ENCODE measurements at regions not wholly inside any gene's neighbourhood (a gene's known extent, or its start where the extent isn't known, plus 50 kb on each side); places are given as distances from the start of the nearest gene placed in this dataset.

DNA sequence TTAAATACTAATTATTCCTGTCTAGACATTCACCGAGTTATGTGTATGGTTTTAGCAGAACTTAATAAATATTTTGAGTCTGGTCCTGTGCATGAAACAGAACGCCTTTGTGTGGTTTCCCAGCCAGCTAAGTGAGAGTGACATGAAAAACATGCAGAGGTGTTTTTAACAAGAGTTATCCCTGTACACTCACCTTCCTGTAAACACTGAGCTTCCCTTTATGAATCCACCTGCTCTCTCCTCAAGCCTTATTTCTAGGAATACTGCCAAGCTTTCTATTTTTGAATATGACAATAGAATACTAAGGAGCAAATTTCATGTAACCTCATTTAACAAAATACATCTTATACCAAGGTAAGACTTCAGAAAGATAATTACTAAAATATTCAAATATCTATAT lies 270.3 kb upstream of the CTSO start:
- TF ChIP-seq POLR2A (IDR thresholded peaks at IDR 0.05; ENCODE audit: low read depth, low read length) (no peak), POLR2AphosphoS5 (IDR thresholded peaks at IDR 0.05; ENCODE audit: low read depth, low read length) (no peak), TAF1 (IDR thresholded peaks at IDR 0.05; ENCODE audit: borderline replicate concordance, low read depth, low read length) (no peak)
